HCT116 (cell line): ENCODE measurements at regions not wholly inside any gene's neighbourhood (a gene's known extent, or its start where the extent isn't known, plus 50 kb on each side); places are given as distances from the start of the nearest gene placed in this dataset.

ENCODE experiments used
- CEBPB ChIP-seq: IDR thresholded peaks from 2 replicates; pipeline ENCODE4 v1.6.1; 2012; ENCODE audit warnings: low read depth
- CTCF ChIP-seq, 3 experiments: fragments of 200-600 bp in 1 of 3; sonication (generic) in 1 of 3; IDR thresholded peaks in 2 of 3; conservative IDR thresholded peaks in 1 of 3; 2 replicates each; pipeline ENCODE4 v1.5.1; 2012 to 2017; ENCODE audit warnings: low read depth in 2 of 3, low read length in 2 of 3, antibody characterized with exemption in 1 of 3, borderline replicate concordance in 1 of 3, control low read depth in 1 of 3, mild to moderate bottlenecking in 1 of 3, mixed read lengths in 1 of 3, mixed run types in 1 of 3, moderate library complexity in 1 of 3; ENCODE audit not compliant: insufficient read depth in 1 of 3
- ELF1 ChIP-seq: IDR thresholded peaks from 2 replicates; pipeline ENCODE4 v1.6.1; 2012; ENCODE audit warnings: low read depth, borderline replicate concordance
- EZH2 ChIP-seq: fragments of 200-600 bp; sonication (generic); IDR thresholded peaks from 2 replicates; pipeline ENCODE4 v1.6.1; 2017; ENCODE audit warnings: antibody characterized with exemption, mixed run types
- MAX ChIP-seq: IDR thresholded peaks from 2 replicates; pipeline ENCODE4 v1.6.1; 2012
- POLR2A ChIP-seq: IDR thresholded peaks from 2 replicates; pipeline ENCODE4 v1.7.0; 2011; ENCODE audit warnings: borderline replicate concordance; ENCODE audit not compliant: insufficient read depth, insufficient read length; ENCODE audit errors: extremely low read depth
- RAD21 ChIP-seq: IDR thresholded peaks from 2 replicates; pipeline ENCODE4 v1.6.1; 2012; ENCODE audit warnings: low read depth, mild to moderate bottlenecking
- SIN3A ChIP-seq: IDR thresholded peaks from 2 replicates; pipeline ENCODE4 v1.6.1; 2012; ENCODE audit warnings: low read depth
- YY1 ChIP-seq: IDR thresholded peaks from 2 replicates; pipeline ENCODE4 v1.6.1; 2011; ENCODE audit warnings: low read length, low read depth, moderate library complexity, mild to moderate bottlenecking; ENCODE audit not compliant: insufficient replicate concordance; ENCODE audit errors: extremely low read depth
- ZNF274 ChIP-seq: fragments of 200-500 bp; sonication (Bioruptor generic); IDR thresholded peaks from 2 replicates; pipeline ENCODE4 v1.6.1; 2014; ENCODE audit warnings: mild to moderate bottlenecking, low read depth, low read length, inconsistent platforms
- TF ChIP-seq, protein P1 (sequence below): IDR thresholded peaks from 2 replicates; pipeline ENCODE4 v1.6.1; 2012; ENCODE audit warnings: low read depth

GRCh38 chr19:31969016-31969415, 376.4 kb upstream of the ZNF507 start:
- no peak for TF ChIP-seq EZH2
- TF ChIP-seq MAX: no peak
- TF ChIP-seq CTCF (IDR thresholded peaks at IDR 0.05 in 2 of 3, conservative IDR thresholded peaks at IDR 0.05 in 1 of 3; ENCODE audit: borderline replicate concordance in 1 of 3, insufficient read depth in 1 of 3, low read depth in 2 of 3, low read length in 2 of 3): no peak
- TF ChIP-seq RAD21: no peak
- TF ChIP-seq POLR2A: no peak
- no peak for TF ChIP-seq SIN3A
- no peak for TF ChIP-seq ZNF274
- TF ChIP-seq CEBPB: no peak
- TF ChIP-seq, protein P1, sequence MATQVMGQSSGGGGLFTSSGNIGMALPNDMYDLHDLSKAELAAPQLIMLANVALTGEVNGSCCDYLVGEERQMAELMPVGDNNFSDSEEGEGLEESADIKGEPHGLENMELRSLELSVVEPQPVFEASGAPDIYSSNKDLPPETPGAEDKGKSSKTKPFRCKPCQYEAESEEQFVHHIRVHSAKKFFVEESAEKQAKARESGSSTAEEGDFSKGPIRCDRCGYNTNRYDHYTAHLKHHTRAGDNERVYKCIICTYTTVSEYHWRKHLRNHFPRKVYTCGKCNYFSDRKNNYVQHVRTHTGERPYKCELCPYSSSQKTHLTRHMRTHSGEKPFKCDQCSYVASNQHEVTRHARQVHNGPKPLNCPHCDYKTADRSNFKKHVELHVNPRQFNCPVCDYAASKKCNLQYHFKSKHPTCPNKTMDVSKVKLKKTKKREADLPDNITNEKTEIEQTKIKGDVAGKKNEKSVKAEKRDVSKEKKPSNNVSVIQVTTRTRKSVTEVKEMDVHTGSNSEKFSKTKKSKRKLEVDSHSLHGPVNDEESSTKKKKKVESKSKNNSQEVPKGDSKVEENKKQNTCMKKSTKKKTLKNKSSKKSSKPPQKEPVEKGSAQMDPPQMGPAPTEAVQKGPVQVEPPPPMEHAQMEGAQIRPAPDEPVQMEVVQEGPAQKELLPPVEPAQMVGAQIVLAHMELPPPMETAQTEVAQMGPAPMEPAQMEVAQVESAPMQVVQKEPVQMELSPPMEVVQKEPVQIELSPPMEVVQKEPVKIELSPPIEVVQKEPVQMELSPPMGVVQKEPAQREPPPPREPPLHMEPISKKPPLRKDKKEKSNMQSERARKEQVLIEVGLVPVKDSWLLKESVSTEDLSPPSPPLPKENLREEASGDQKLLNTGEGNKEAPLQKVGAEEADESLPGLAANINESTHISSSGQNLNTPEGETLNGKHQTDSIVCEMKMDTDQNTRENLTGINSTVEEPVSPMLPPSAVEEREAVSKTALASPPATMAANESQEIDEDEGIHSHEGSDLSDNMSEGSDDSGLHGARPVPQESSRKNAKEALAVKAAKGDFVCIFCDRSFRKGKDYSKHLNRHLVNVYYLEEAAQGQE: no peak
- TF ChIP-seq ELF1: no peak
- TF ChIP-seq YY1: no peak
